BE2C (cell line): ENCODE measurements at regions not wholly inside any gene's neighbourhood (a gene's known extent, or its start where the extent isn't known, plus 50 kb on each side); places are given as distances from the start of the nearest gene placed in this dataset.

Experiments used
- DNase-seq: peaks from one replicate; pipeline ENCODE4 v3.0.0-alpha.2; 2020
- H3K27me3 ChIP-seq: fragments of 250-450 bp; sonication (Bioruptor Pico); 2 replicates; pipeline ENCODE4 v1.5.1; 2020; ENCODE audit warnings: mild to moderate bottlenecking
- H3K36me3 ChIP-seq: fragments of 250-450 bp; sonication (Bioruptor Pico); 2 replicates; pipeline ENCODE4 v1.5.1; 2020; ENCODE audit warnings: mild to moderate bottlenecking
- H3K4me1 ChIP-seq: fragments of 250-450 bp; sonication (Bioruptor Pico); 2 replicates; pipeline ENCODE4 v1.5.1; 2020
- H3K4me3 ChIP-seq: 2 replicates; pipeline ENCODE4 v1.5.1; 2011; ENCODE audit warnings: low read depth, low read length
- H3K9me3 ChIP-seq: fragments of 250-450 bp; sonication (Bioruptor Pico); 2 replicates; pipeline ENCODE4 v1.5.1; 2020
- TF ChIP-seq, protein P1 (sequence below): IDR thresholded peaks from 2 replicates; pipeline ENCODE4 v1.5.1; 2012; ENCODE audit warnings: mild to moderate bottlenecking, low read depth, low read length

DNA sequence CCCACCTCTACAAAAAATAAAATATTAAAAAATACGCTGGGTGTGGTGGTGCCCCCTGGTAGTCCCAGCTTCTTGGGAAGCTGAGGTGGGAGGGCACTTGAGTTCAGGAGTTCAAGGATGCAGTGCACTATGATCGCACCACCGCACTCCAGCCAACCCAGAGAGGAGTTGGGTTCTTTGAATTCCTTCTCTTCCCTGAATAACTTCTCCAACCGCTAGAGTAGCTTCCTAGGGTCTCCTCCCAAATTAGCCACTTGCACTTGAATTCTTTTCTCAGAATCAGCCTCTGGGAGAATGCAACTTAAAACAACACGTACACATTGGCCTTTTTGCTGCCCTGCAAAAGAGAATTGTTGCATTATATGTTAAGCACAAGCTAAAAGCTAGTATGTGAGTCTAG is 272.5 kb downstream of the ABHD5 start:
- H3K4me1 ChIP-seq, result no peaks in the 10 kb centered on the region
- H3K36me3 ChIP-seq, result no peaks in the 10 kb centered on the region
- TF ChIP-seq, protein P1, sequence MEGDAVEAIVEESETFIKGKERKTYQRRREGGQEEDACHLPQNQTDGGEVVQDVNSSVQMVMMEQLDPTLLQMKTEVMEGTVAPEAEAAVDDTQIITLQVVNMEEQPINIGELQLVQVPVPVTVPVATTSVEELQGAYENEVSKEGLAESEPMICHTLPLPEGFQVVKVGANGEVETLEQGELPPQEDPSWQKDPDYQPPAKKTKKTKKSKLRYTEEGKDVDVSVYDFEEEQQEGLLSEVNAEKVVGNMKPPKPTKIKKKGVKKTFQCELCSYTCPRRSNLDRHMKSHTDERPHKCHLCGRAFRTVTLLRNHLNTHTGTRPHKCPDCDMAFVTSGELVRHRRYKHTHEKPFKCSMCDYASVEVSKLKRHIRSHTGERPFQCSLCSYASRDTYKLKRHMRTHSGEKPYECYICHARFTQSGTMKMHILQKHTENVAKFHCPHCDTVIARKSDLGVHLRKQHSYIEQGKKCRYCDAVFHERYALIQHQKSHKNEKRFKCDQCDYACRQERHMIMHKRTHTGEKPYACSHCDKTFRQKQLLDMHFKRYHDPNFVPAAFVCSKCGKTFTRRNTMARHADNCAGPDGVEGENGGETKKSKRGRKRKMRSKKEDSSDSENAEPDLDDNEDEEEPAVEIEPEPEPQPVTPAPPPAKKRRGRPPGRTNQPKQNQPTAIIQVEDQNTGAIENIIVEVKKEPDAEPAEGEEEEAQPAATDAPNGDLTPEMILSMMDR, result no peak
- no peaks in the 10 kb centered on the region for H3K27me3 ChIP-seq
- H3K9me3 ChIP-seq, result no peaks in the 10 kb centered on the region
- H3K4me3 ChIP-seq, result no peak overlapping the region
- no peak for DNase-seq

GRCh38 chr3:43964640-43965039 is 273.9 kb downstream of the ABHD5 start:
- Histone ChIP-seq H3K4me1 (no peaks in the 10 kb centered on the region), H3K36me3 (no peaks in the 10 kb centered on the region), H3K4me3 (no peak overlapping the region), H3K27me3 (no peaks in the 10 kb centered on the region), H3K9me3 (no peaks in the 10 kb centered on the region)
- DNase-seq, result no peak
- TF ChIP-seq, protein P1, result no peak

DNA sequence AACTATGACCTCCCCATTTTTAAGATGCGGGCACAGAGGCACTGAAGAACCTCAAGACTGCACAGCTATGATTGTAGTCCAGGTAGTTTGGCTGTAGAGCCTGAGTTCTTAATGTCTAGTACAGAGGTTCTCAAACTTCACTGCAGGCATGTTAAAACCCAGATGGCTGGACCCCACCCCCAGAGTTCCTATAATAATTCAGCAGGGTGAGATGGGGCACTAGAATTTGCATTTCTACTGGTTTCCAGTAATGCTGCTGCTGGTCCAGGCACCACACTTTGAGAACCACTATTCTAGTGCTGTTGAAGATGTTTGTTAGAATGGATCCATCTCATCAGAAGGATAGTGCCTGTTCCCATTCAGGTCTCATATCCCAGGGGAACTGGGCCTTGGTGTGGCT is 274.9 kb downstream of the ABHD5 start:
- H3K4me1 ChIP-seq, result no peaks in the 10 kb centered on the region
- TF ChIP-seq, protein P1, result no peak
- no peak overlapping the region for H3K4me3 ChIP-seq
- DNase-seq, result no peak
- no peaks in the 10 kb centered on the region for H3K27me3 ChIP-seq
- no peaks in the 10 kb centered on the region for H3K36me3 ChIP-seq
- H3K9me3 ChIP-seq, result no peaks in the 10 kb centered on the region

DNA sequence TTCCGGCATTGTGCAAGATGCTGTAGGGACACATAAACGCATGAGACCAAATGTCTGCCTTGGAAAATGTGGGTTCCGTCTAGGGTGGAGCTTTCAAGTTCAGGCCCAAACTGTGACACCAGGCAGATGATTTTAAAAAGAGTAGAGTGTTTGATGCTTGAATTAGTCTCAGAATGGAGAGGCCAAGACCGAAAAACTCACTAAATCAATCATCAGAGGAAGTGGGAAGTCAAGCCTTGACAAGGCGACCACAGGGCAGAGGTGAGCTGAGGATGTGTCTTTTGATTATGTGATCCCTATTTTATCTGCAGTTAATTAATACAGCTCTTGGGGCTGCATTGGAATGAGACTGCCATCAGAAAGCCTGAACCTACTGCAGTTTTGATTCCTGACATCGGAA is 275.4 kb downstream of the ABHD5 start:
- Histone ChIP-seq H3K4me3 (no peak overlapping the region), H3K9me3 (no peaks in the 10 kb centered on the region), H3K27me3 (no peaks in the 10 kb centered on the region), H3K4me1 (no peaks in the 10 kb centered on the region), H3K36me3 (no peaks in the 10 kb centered on the region)
- DNase-seq, result no peak
- TF ChIP-seq, protein P1, result no peak

- Histone ChIP-seq H3K4me1 (no peaks in the 10 kb centered on the region), H3K9me3 (no peaks in the 10 kb centered on the region), H3K4me3 (no peak overlapping the region), H3K36me3 (no peaks in the 10 kb centered on the region), H3K27me3 (no peaks in the 10 kb centered on the region)
- no peak for DNase-seq
- TF ChIP-seq, protein P1, result no peak
Measured at GRCh38 chr3:43966530-43966929, 275.2 kb upstream of the TOPAZ1 start.

DNA sequence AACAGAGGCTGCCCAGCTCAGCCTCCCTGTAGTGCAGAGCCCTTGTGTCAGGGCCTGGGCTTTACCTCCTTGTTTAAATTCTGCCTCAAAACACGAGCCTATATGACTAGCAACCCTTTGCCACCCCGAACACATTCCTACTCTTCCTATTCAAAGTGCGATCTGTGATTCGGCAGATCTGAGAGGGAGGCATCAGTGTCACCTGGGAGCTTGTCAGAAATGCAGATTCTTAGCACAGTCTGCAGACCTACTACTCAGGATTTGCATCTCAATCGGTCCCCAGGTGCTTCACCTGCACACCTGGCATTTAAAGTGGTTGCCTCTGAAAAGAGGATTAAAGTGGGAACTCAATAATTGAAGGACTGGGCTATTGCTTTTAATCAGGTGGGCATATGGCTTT is 273.2 kb upstream of the TOPAZ1 start:
- H3K36me3 ChIP-seq, result no peaks in the 10 kb centered on the region
- H3K27me3 ChIP-seq, result no peaks in the 10 kb centered on the region
- H3K4me3 ChIP-seq, result no peak overlapping the region
- no peak for DNase-seq
- no peaks in the 10 kb centered on the region for H3K4me1 ChIP-seq
- no peaks in the 10 kb centered on the region for H3K9me3 ChIP-seq
- TF ChIP-seq, protein P1, result no peak
